RWPE2 (cell line): ENCODE measurements at regions not wholly inside any gene's neighbourhood (a gene's known extent, or its start where the extent isn't known, plus 50 kb on each side); places are given as distances from the start of the nearest gene placed in this dataset.

Experiments used
- ATAC-seq: fragments of 200-7000 bp; cut with Tn5 transposase; 3 replicates; pipeline ENCODE4 v1.9.1; 2021; ENCODE audit warnings: low read depth
- DNase-seq: peaks from one replicate; pipeline ENCODE4 v3.0.0-alpha.2; 2020; ENCODE audit warnings: low spot score
- H3K27ac ChIP-seq: fragments of 450-650 bp; 2 replicates; pipeline ENCODE4 v1.5.1; 2017; ENCODE audit warnings: mild to moderate bottlenecking; ENCODE audit not compliant: poor library complexity, severe bottlenecking
- H3K27me3 ChIP-seq: fragments of 250-450 bp; sonication (Bioruptor Pico); 2 replicates; pipeline ENCODE4 v1.5.1; 2021; ENCODE audit warnings: mild to moderate bottlenecking, moderate library complexity; ENCODE audit not compliant: insufficient read depth, poor library complexity, severe bottlenecking
- H3K36me3 ChIP-seq: fragments of 250-450 bp; sonication (Bioruptor Pico); 2 replicates; pipeline ENCODE4 v1.5.1; 2020; ENCODE audit warnings: low read depth, mild to moderate bottlenecking, moderate library complexity
- H3K4me1 ChIP-seq: fragments of 250-450 bp; sonication (Bioruptor Pico); 2 replicates; pipeline ENCODE4 v1.5.1; 2021; ENCODE audit warnings: mild to moderate bottlenecking, moderate library complexity; ENCODE audit not compliant: insufficient read depth, poor library complexity, severe bottlenecking
- H3K4me3 ChIP-seq: fragments of 250-450 bp; sonication (Bioruptor Pico); 2 replicates; pipeline ENCODE4 v1.5.1; 2021; ENCODE audit warnings: mild to moderate bottlenecking, moderate library complexity; ENCODE audit not compliant: severe bottlenecking
- H3K9me3 ChIP-seq: fragments of 250-450 bp; sonication (Bioruptor Pico); 2 replicates; pipeline ENCODE4 v1.5.1; 2021; ENCODE audit warnings: mild to moderate bottlenecking, moderate library complexity; ENCODE audit not compliant: severe bottlenecking
- CTCF ChIP-seq: fragments of 450-650 bp; IDR thresholded peaks from one replicate; pipeline ENCODE4 v1.5.1; 2017; ENCODE audit warnings: mild to moderate bottlenecking, moderate library complexity; ENCODE audit not compliant: poor library complexity, severe bottlenecking

GRCh38 chr7:91603707-91604106 lies 276.8 kb downstream of the MTERF1 start:
- Histone ChIP-seq H3K9me3 (no peaks in the 10 kb centered on the region), H3K27me3 (no peaks in the 10 kb centered on the region), H3K36me3 (no peaks in the 10 kb centered on the region), H3K4me1 (no peaks in the 10 kb centered on the region), H3K27ac (no peak overlapping the region), H3K4me3 (no peak overlapping the region)
- ATAC-seq = no peak
- DNase-seq = no peak
- no peak for TF ChIP-seq CTCF

- ATAC-seq (no peak), DNase-seq (no peak)
- Histone ChIP-seq H3K4me3 (no peak overlapping the region), H3K36me3 (no peaks in the 10 kb centered on the region), H3K27me3 (no peaks in the 10 kb centered on the region), H3K27ac (no peak overlapping the region), H3K9me3 (no peaks in the 10 kb centered on the region), H3K4me1 (no peaks in the 10 kb centered on the region)
- no peak for TF ChIP-seq CTCF
These were observed 271.9 kb downstream of the MTERF1 start for GRCh38 chr7:91608606-91609005.

- Histone ChIP-seq H3K4me1 (no peaks in the 10 kb centered on the region), H3K4me3 (no peak overlapping the region)
These were observed 271.0 kb downstream of the MTERF1 start for GRCh38 chr7:91609525-91609924.

DNA sequence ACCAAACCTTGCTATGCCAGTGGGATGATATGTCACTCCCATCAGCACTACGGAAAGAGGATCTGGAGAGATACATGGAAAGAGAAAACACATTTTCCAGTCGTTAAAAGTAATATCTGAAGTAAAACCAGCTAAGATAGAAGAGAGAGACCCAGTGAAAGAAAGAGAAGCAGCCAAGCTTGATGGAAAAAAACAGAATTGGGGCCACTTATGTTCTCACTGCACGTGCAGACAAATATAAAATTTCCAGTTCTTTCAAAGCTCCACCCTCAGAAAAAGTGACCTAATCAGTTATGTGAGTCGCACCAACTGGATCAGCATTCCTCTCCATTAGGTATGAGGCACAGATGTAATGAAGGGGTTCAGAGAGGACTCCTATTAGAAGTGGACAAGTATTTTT lies 266.1 kb downstream of the MTERF1 start:
- no peak; the same call in 2 of the 3 replicates for ATAC-seq
- H3K4me3 ChIP-seq = no peak overlapping the region
- DNase-seq = no peak
- H3K36me3 ChIP-seq = no peaks in the 10 kb centered on the region
- no peaks in the 10 kb centered on the region for H3K9me3 ChIP-seq
- no peaks in the 10 kb centered on the region for H3K27me3 ChIP-seq
- no peak for TF ChIP-seq CTCF
- no peaks in the 10 kb centered on the region for H3K4me1 ChIP-seq
- no peak overlapping the region for H3K27ac ChIP-seq

More at GRCh38 chr7:91609525-91609924, 271.0 kb downstream of the MTERF1 start:
- no peaks in the 10 kb centered on the region for H3K9me3 ChIP-seq
- ATAC-seq (no peak), DNase-seq (no peak)
- TF ChIP-seq CTCF = peak; percentile 10
- no peaks in the 10 kb centered on the region for H3K27me3 ChIP-seq
- no peaks in the 10 kb centered on the region for H3K36me3 ChIP-seq
- H3K27ac ChIP-seq = no peak overlapping the region

GRCh38 chr7:91618776-91619765 lies 261.4 kb downstream of the MTERF1 start:
- Histone ChIP-seq H3K36me3 (no peaks in the 10 kb centered on the region), H3K4me1 (no peaks in the 10 kb centered on the region), H3K27me3 (no peaks in the 10 kb centered on the region), H3K27ac (no peak overlapping the region), H3K9me3 (no peaks in the 10 kb centered on the region), H3K4me3 (no peak overlapping the region)
- TF ChIP-seq CTCF = no peak
- ATAC-seq = no peak
- no peak for DNase-seq
